ENCODE measurements at regions not wholly inside any gene's neighbourhood (a gene's known extent, or its start where the extent isn't known, plus 50 kb on each side); places are given as distances from the start of the nearest gene placed in this dataset.

GRCh38 chr4:18980516-18981233, 959.1 kb upstream of the LCORL start:
- no peak for ATAC-seq (ENCODE audit: low FRiP score in 2 of 2)
- Histone ChIP-seq H3K36me3 (no peaks in the 10 kb centered on the region), H3K27ac (no peak overlapping the region), H3K9me3 (no peaks in the 10 kb centered on the region), H3K27me3 (no peaks in the 10 kb centered on the region), H3K4me3 (no peak overlapping the region), H3K4me1 (no peaks in the 10 kb centered on the region)
- TF ChIP-seq CTCF (IDR thresholded peaks at IDR 0.05): no peak
- TF ChIP-seq POLR2A (IDR thresholded peaks at IDR 0.05): no peak
- TF ChIP-seq EP300 (IDR thresholded peaks at IDR 0.05): no peak
- 81 to 82% methylated on average over 7 of the region's 7 CpGs for WGBS, 2 donors
- no peak for DNase-seq

GRCh38 chr4:18976884-18977283, 955.3 kb upstream of the LCORL start:
- Histone ChIP-seq H3K4me3 (no peak overlapping the region), H3K36me3 (no peaks in the 10 kb centered on the region), H3K9me3 (no peaks in the 10 kb centered on the region), H3K4me1 (no peaks in the 10 kb centered on the region), H3K27ac (no peak overlapping the region), H3K27me3 (no peaks in the 10 kb centered on the region)
- ATAC-seq (ENCODE audit: low FRiP score in 2 of 2): no peak
- DNase-seq: no peak
- 73 to 88% methylated on average over 3 of the region's 3 CpGs for WGBS, 2 donors
- no peak for TF ChIP-seq POLR2AphosphoS5 (IDR thresholded peaks at IDR 0.05)
- no peak for TF ChIP-seq CTCF (IDR thresholded peaks at IDR 0.05)
- no peak for TF ChIP-seq POLR2A (IDR thresholded peaks at IDR 0.05)
- TF ChIP-seq EP300 (IDR thresholded peaks at IDR 0.05): no peak

GRCh38 chr4:18975916-18976808, 954.6 kb upstream of the LCORL start:
- Histone ChIP-seq H3K4me1 (no peaks in the 10 kb centered on the region), H3K27me3 (no peaks in the 10 kb centered on the region), H3K4me3 (no peak overlapping the region), H3K36me3 (no peaks in the 10 kb centered on the region), H3K9me3 (peaks cover 0 to 5% (median 0%) of the 10 kb centered on the region in 4 donors), H3K27ac (no peak overlapping the region)
- ATAC-seq (ENCODE audit: low FRiP score in 2 of 2) (no peak), DNase-seq (no peak)
- no peak for TF ChIP-seq EP300 (IDR thresholded peaks at IDR 0.05)
- TF ChIP-seq CTCF (IDR thresholded peaks at IDR 0.05): no peak
- TF ChIP-seq POLR2AphosphoS5 (IDR thresholded peaks at IDR 0.05): no peak
- no peak for TF ChIP-seq POLR2A (IDR thresholded peaks at IDR 0.05)
- 68 to 85% methylated on average over 6 of the region's 6 CpGs for WGBS, 2 donors

GRCh38 chr4:18973296-18973695, 951.7 kb upstream of the LCORL start:
- peaks cover 0 to 20% (median 0%) of the 10 kb centered on the region in 4 donors for H3K9me3 ChIP-seq
- H3K27me3 ChIP-seq: no peaks in the 10 kb centered on the region
- no peaks in the 10 kb centered on the region for H3K4me1 ChIP-seq
- no peak overlapping the region for H3K4me3 ChIP-seq
- H3K27ac ChIP-seq: no peak overlapping the region
- no peaks in the 10 kb centered on the region for H3K36me3 ChIP-seq
- no peak for DNase-seq
- no peak for TF ChIP-seq CTCF (IDR thresholded peaks at IDR 0.05)
- TF ChIP-seq POLR2A (IDR thresholded peaks at IDR 0.05): no peak
- no peak for TF ChIP-seq POLR2AphosphoS5 (IDR thresholded peaks at IDR 0.05)
- TF ChIP-seq EP300 (IDR thresholded peaks at IDR 0.05): no peak
- ATAC-seq (ENCODE audit: low FRiP score in 2 of 2): no peak
- WGBS, 2 donors: 52 to 71% methylated on average over 1 of the region's 1 CpG
